CD4-positive, alpha-beta T cell (primary cell): ENCODE measurements at regions not wholly inside any gene's neighbourhood (a gene's known extent, or its start where the extent isn't known, plus 50 kb on each side); places are given as distances from the start of the nearest gene placed in this dataset.

ENCODE experiments used
- ATAC-seq: fragments of 200-7000 bp; cut with Tn5 transposase; one replicate; pipeline ENCODE4 v1.10.0; 2022; ENCODE audit warnings: mild to moderate bottlenecking; ENCODE audit not compliant: poor library complexity
- CTCF ChIA-PET: fragments of 350-600 bp; sonication (Branson Sonifier 250); formaldehyde crosslinking; loops from one replicate; lab custom pipeline; 2021; ENCODE audit warnings: antibody characterized with exemption, inconsistent platforms; lab: Charles Lee
- POLR2A ChIA-PET: fragments of 350-600 bp; sonication (Branson Sonifier 250); formaldehyde crosslinking; loops from one replicate; lab custom pipeline; 2021; ENCODE audit warnings: antibody characterized with exemption, inconsistent platforms; lab: Charles Lee
- DNase-seq, 14 experiments: peaks; one replicate each; pipeline ENCODE4 v3.0.0-alpha.2; 2013 to 2020; ENCODE audit warnings: mixed read lengths in 2 of 14
- H3K27ac ChIP-seq, 2 donors: one replicate each; pipeline versions ENCODE4 v1.5.1 to v1.7.0; 2013; ENCODE audit warnings: low read length in 2 of 2, low read depth in 1 of 2, mild to moderate bottlenecking in 1 of 2
- H3K27me3 ChIP-seq, 2 experiments: 1 replicate in 1 of 2; 2 replicates in 1 of 2; pipeline versions ENCODE4 v1.6.1 to v1.7.0; 2013; ENCODE audit warnings: low read length in 2 of 2, control low read depth in 1 of 2, mild to moderate bottlenecking in 1 of 2, moderate library complexity in 1 of 2; ENCODE audit not compliant: insufficient read depth in 2 of 2, control insufficient read depth in 1 of 2
- H3K36me3 ChIP-seq: one replicate; pipeline ENCODE4 v1.6.1; 2013; ENCODE audit warnings: low read length, control low read depth; ENCODE audit not compliant: insufficient read depth
- H3K4me1 ChIP-seq: one replicate; pipeline ENCODE4 v1.6.1; 2013; ENCODE audit warnings: low read length, control low read depth; ENCODE audit not compliant: insufficient read depth
- H3K4me3 ChIP-seq: one replicate; pipeline ENCODE4 v1.5.1; 2013; ENCODE audit warnings: mild to moderate bottlenecking, low read length, moderate library complexity
- H3K9me3 ChIP-seq, 2 experiments: 1 replicate in 1 of 2; 2 replicates in 1 of 2; pipeline versions ENCODE4 v1.6.1 to v1.7.0; 2013; ENCODE audit warnings: low read length in 2 of 2, mild to moderate bottlenecking in 2 of 2, control low read depth in 1 of 2, moderate library complexity in 1 of 2; ENCODE audit not compliant: control insufficient read depth in 1 of 2, insufficient read depth in 1 of 2
- H3K27ac Mint-ChIP-seq: one replicate; pipeline ENCODE4 v1.8.0; 2020; ENCODE audit warnings: mixed read lengths
- H3K27me3 Mint-ChIP-seq: one replicate; pipeline ENCODE4 v1.8.0; 2021; ENCODE audit warnings: mixed read lengths
- H3K36me3 Mint-ChIP-seq: one replicate; pipeline ENCODE4 v1.8.0; 2021; ENCODE audit warnings: low read depth, mixed read lengths
- H3K4me1 Mint-ChIP-seq: one replicate; pipeline ENCODE4 v1.8.0; 2021; ENCODE audit warnings: low read depth, mixed read lengths
- H3K4me3 Mint-ChIP-seq: one replicate; pipeline ENCODE4 v1.8.0; 2020; ENCODE audit warnings: mild to moderate bottlenecking, mixed read lengths
- H3K9me3 Mint-ChIP-seq: one replicate; pipeline ENCODE4 v1.8.0; 2020; ENCODE audit warnings: mixed read lengths
- intact Hi-C, 2 experiments: fragments of 100-400 bp; cut with DNase I in 1 of 2; cut with micrococcal nuclease in 1 of 2; formaldehyde crosslinking; loops; one replicate each; pipeline versions ENCODE4 v1.15.1 to v1.9.0; 2023 to 2025; cut with DNase I, micrococcal nuclease
- TF ChIP-seq, protein P1 (sequence below): fragments of 200-600 bp; IDR thresholded peaks from one replicate; pipeline ENCODE4 v1.8.0; 2022; ENCODE audit warnings: antibody characterized with exemption, mild to moderate bottlenecking

DNA sequence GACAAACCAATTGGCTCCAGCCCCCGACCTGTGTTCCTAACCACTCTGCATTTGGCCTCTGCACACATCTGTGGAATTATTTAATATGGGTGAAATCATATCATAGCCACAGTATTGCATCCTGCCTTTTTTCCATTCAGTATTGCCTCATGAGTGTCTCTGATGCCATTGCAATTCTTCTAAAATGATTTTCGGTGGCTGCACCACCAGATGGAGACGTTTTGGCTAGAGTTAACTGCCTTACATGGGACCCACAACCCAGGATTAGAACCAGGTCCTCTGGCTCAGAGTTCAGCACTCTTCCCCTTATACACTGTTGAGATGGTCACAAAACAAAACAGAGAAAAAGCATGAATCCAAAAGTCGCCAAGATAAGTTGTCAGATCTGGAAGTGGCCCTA is 180.8 kb downstream of the EMX2 start:
- H3K9me3 Mint-ChIP-seq: no peaks in the 10 kb centered on the region
- Histone ChIP-seq H3K27ac (no peak overlapping the region), H3K9me3 (no peaks in the 10 kb centered on the region), H3K27me3 (peaks cover 1 to 3% of the 10 kb centered on the region in 2 experiments), H3K36me3 (no peaks in the 10 kb centered on the region), H3K4me3 (no peak overlapping the region), H3K4me1 (no peaks in the 10 kb centered on the region)
- H3K36me3 Mint-ChIP-seq: no peaks in the 10 kb centered on the region
- no peak for DNase-seq
- no peaks in the 10 kb centered on the region for H3K4me1 Mint-ChIP-seq
- ChIA-PET POLR2A (no interaction called here), CTCF (no interaction called here)
- TF ChIP-seq, protein P1, sequence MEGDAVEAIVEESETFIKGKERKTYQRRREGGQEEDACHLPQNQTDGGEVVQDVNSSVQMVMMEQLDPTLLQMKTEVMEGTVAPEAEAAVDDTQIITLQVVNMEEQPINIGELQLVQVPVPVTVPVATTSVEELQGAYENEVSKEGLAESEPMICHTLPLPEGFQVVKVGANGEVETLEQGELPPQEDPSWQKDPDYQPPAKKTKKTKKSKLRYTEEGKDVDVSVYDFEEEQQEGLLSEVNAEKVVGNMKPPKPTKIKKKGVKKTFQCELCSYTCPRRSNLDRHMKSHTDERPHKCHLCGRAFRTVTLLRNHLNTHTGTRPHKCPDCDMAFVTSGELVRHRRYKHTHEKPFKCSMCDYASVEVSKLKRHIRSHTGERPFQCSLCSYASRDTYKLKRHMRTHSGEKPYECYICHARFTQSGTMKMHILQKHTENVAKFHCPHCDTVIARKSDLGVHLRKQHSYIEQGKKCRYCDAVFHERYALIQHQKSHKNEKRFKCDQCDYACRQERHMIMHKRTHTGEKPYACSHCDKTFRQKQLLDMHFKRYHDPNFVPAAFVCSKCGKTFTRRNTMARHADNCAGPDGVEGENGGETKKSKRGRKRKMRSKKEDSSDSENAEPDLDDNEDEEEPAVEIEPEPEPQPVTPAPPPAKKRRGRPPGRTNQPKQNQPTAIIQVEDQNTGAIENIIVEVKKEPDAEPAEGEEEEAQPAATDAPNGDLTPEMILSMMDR: no peak
- no peak overlapping the region for H3K4me3 Mint-ChIP-seq
- no peak overlapping the region for H3K27ac Mint-ChIP-seq
- ATAC-seq: no peak
- intact Hi-C loops: no loop called here
- peaks cover 39% of the 10 kb centered on the region for H3K27me3 Mint-ChIP-seq

- Histone ChIP-seq H3K27me3 (peaks cover 5 to 11% of the 10 kb centered on the region in 2 experiments), H3K4me1 (no peaks in the 10 kb centered on the region), H3K4me3 (no peak overlapping the region), H3K27ac (no peak overlapping the region), H3K36me3 (no peaks in the 10 kb centered on the region), H3K9me3 (no peaks in the 10 kb centered on the region)
- H3K27me3 Mint-ChIP-seq: peaks cover 52% of the 10 kb centered on the region
- H3K4me3 Mint-ChIP-seq: no peak overlapping the region
- ChIA-PET POLR2A (no interaction called here), CTCF (no interaction called here)
- H3K4me1 Mint-ChIP-seq: no peaks in the 10 kb centered on the region
- DNase-seq (no peak), ATAC-seq (no peak)
- H3K36me3 Mint-ChIP-seq: no peaks in the 10 kb centered on the region
- intact Hi-C loops: no loop called here
- H3K27ac Mint-ChIP-seq: no peak overlapping the region
- TF ChIP-seq, protein P1: no peak
- H3K9me3 Mint-ChIP-seq: no peaks in the 10 kb centered on the region
Measured at GRCh38 chr10:117725993-117726392, 183.4 kb downstream of the EMX2 start.

DNA sequence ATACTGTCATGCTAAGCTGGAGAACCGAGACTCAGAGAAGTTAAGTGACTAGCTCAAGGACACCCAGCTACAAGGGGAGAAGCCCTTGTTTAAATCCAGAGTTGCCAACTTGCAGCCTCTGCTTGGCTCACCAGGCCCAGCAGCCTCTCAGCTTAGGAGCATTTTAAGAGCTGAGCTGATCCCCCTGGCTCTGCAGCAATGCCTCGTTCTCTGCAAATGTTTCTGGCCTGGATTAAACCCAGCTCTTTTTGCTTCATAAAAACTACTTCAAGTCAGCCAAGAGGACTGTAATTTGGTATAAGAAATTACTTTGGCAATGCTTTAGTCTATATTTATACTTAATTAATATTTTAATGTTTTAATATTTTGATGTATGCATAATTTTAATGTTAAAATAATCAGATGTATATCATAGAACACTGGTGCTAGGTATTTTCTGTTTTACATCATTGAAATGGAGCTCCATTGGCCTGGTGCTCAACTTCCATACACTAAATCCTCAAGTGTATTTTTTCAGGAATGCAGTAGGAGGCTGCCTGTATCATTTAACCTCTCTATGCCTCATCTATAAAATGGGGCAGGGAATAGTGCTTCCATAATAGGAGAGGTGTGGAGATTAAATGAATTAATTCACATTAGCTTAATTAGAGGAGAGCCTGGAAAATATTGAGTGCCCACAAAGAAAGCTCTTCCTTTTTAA is 184.2 kb downstream of the EMX2 start:
- no peak for DNase-seq
- Histone ChIP-seq H3K36me3 (no peaks in the 10 kb centered on the region), H3K27ac (no peak overlapping the region), H3K9me3 (no peaks in the 10 kb centered on the region), H3K4me3 (no peak overlapping the region), H3K27me3 (peaks cover 5 to 11% of the 10 kb centered on the region in 2 experiments), H3K4me1 (no peaks in the 10 kb centered on the region)
- H3K36me3 Mint-ChIP-seq: no peaks in the 10 kb centered on the region
- H3K27me3 Mint-ChIP-seq: peaks cover 56% of the 10 kb centered on the region
- intact Hi-C loops: no loop called here
- H3K27ac Mint-ChIP-seq: no peak overlapping the region
- POLR2A ChIA-PET: no interaction called here
- TF ChIP-seq, protein P1: no peak
- CTCF ChIA-PET: no interaction called here
- no peaks in the 10 kb centered on the region for H3K9me3 Mint-ChIP-seq
- no peak overlapping the region for H3K4me3 Mint-ChIP-seq
- no peak for ATAC-seq
- no peaks in the 10 kb centered on the region for H3K4me1 Mint-ChIP-seq
